ENCODE measurements at regions not wholly inside any gene's neighbourhood (a gene's known extent, or its start where the extent isn't known, plus 50 kb on each side); places are given as distances from the start of the nearest gene placed in this dataset.

- ATAC-seq (no peak), DNase-seq (no peak)
- no peak overlapping the region for H3K4me3 ChIP-seq
- H3K4me1 ChIP-seq, result no peaks in the 10 kb centered on the region
- intact Hi-C loops (cut with DNase I), result no loop called here
- no peaks in the 10 kb centered on the region for H3K27me3 ChIP-seq (ENCODE audit: low read depth)
- H3K27ac ChIP-seq, result no peak overlapping the region
- no peak for TF ChIP-seq CTCF (IDR thresholded peaks at IDR 0.05)
- no peaks in the 10 kb centered on the region for H3K36me3 ChIP-seq
- no peaks in the 10 kb centered on the region for H3K9me3 ChIP-seq
Observed at GRCh38 chr7:115379321-115379720, 457.4 kb downstream of the MDFIC start.

GRCh38 chr7:115368998-115369397 lies 447.1 kb downstream of the MDFIC start:
- Histone ChIP-seq H3K4me1 (no peaks in the 10 kb centered on the region), H3K27ac (no peak overlapping the region), H3K27me3 (ENCODE audit: low read depth) (no peaks in the 10 kb centered on the region), H3K9me3 (no peaks in the 10 kb centered on the region), H3K4me3 (no peak overlapping the region), H3K36me3 (no peaks in the 10 kb centered on the region)
- intact Hi-C loops (cut with DNase I), result no loop called here
- no peak for TF ChIP-seq CTCF (IDR thresholded peaks at IDR 0.05)
- no peak for ATAC-seq
- DNase-seq, result no peak

DNA sequence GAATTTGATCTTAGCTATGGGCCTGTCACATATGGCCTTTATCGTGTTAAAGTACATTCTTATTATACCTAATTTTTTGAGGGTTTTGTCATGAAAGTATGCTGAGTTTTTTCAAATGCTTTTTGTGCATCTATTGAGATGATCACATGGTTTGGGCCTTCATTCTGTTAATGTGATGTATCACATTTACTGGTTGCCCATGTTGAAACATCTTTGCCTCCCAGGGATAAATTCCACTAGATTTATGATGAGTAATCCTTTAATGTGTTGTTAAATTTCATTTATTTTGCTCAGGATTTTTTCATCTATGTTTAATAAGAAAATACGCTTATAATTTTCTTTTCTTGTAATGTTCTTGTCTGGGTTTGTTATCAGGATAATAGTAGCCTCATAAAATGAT lies 442.0 kb downstream of the MDFIC start:
- DNase-seq (no peak), ATAC-seq (no peak)
- Histone ChIP-seq H3K4me3 (no peak overlapping the region), H3K27ac (no peak overlapping the region), H3K4me1 (no peaks in the 10 kb centered on the region), H3K36me3 (no peaks in the 10 kb centered on the region), H3K9me3 (no peaks in the 10 kb centered on the region), H3K27me3 (ENCODE audit: low read depth) (no peaks in the 10 kb centered on the region)
- no peak for TF ChIP-seq CTCF (IDR thresholded peaks at IDR 0.05)
- intact Hi-C loops (cut with DNase I), result no loop called here

GRCh38 chr7:115359955-115360354 lies 438.1 kb downstream of the MDFIC start:
- Histone ChIP-seq H3K27ac (no peak overlapping the region), H3K9me3 (no peaks in the 10 kb centered on the region), H3K4me3 (no peak overlapping the region), H3K4me1 (no peaks in the 10 kb centered on the region), H3K36me3 (no peaks in the 10 kb centered on the region), H3K27me3 (ENCODE audit: low read depth) (no peaks in the 10 kb centered on the region)
- DNase-seq (no peak), ATAC-seq (no peak)
- intact Hi-C loops (cut with DNase I), result no loop called here
- TF ChIP-seq CTCF (IDR thresholded peaks at IDR 0.05), result no peak

DNA sequence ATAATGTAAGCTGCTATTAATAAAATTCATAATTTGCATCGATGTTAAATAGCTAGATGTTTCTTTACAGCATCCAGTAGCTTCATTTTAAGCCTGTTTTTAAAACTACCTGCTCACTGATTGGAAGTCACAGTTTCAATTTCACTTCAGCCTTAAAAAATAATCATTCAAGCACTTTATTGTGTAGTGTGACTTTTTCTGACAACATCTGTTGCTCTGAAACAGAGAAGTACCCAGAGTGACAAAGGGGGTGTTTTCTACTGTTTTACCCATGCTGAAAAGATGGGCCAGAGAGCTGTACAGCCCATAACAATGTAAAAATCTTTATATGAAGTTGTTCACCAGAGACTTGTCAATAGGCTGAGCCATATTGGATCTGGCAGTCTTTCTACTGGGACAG lies 437.2 kb downstream of the MDFIC start:
- H3K27me3 ChIP-seq (ENCODE audit: low read depth), result no peaks in the 10 kb centered on the region
- H3K9me3 ChIP-seq, result no peaks in the 10 kb centered on the region
- no peak overlapping the region for H3K4me3 ChIP-seq
- intact Hi-C loops (cut with DNase I), result no loop called here
- H3K4me1 ChIP-seq, result no peaks in the 10 kb centered on the region
- no peaks in the 10 kb centered on the region for H3K36me3 ChIP-seq
- DNase-seq, result no peak
- ATAC-seq, result no peak
- TF ChIP-seq CTCF (IDR thresholded peaks at IDR 0.05), result no peak
- no peak overlapping the region for H3K27ac ChIP-seq

- H3K36me3 ChIP-seq, result no peaks in the 10 kb centered on the region
Observed at GRCh38 chr7:115357703-115357999, 435.8 kb downstream of the MDFIC start.

More at GRCh38 chr7:115357703-115357999, 435.8 kb downstream of the MDFIC start:
- TF ChIP-seq CTCF (IDR thresholded peaks at IDR 0.05), result no peak
- DNase-seq (no peak), ATAC-seq (no peak)
- Histone ChIP-seq H3K4me1 (no peaks in the 10 kb centered on the region), H3K9me3 (no peaks in the 10 kb centered on the region), H3K27me3 (ENCODE audit: low read depth) (no peaks in the 10 kb centered on the region), H3K4me3 (no peak overlapping the region), H3K27ac (no peak overlapping the region)
- intact Hi-C loops (cut with DNase I), result no loop called here

Measured in lower lobe of right lung (tissue), 2 donors.